ENCODE measurements at regions not wholly inside any gene's neighbourhood (a gene's known extent, or its start where the extent isn't known, plus 50 kb on each side); places are given as distances from the start of the nearest gene placed in this dataset.

DNA sequence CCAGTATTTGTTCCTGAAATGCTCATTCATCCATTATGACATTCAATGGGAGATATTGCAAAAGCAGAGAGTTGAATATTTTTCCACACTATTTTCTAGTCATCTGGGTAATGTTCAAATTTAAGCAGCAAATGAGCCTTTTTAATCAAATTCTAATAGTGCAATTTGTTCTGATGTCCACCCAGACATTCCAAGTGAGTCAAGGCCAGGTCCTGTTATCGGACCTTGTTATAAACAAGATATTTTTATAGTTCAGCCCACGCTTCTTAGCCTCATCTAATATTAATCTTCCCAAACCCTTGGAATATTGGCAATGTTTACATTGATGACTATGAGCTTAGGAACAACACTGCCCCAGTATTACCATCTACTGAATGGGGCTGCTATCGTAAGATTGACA is 500.1 kb upstream of the PHF14 start:
- TF ChIP-seq, protein P1, sequence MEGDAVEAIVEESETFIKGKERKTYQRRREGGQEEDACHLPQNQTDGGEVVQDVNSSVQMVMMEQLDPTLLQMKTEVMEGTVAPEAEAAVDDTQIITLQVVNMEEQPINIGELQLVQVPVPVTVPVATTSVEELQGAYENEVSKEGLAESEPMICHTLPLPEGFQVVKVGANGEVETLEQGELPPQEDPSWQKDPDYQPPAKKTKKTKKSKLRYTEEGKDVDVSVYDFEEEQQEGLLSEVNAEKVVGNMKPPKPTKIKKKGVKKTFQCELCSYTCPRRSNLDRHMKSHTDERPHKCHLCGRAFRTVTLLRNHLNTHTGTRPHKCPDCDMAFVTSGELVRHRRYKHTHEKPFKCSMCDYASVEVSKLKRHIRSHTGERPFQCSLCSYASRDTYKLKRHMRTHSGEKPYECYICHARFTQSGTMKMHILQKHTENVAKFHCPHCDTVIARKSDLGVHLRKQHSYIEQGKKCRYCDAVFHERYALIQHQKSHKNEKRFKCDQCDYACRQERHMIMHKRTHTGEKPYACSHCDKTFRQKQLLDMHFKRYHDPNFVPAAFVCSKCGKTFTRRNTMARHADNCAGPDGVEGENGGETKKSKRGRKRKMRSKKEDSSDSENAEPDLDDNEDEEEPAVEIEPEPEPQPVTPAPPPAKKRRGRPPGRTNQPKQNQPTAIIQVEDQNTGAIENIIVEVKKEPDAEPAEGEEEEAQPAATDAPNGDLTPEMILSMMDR (IDR thresholded peaks at IDR 0.05): no peak
- TF ChIP-seq CBFB (CRISPR knock-in tag; IDR thresholded peaks at IDR 0.05; ENCODE audit: low read depth): no peak
- TF ChIP-seq, protein P2, sequence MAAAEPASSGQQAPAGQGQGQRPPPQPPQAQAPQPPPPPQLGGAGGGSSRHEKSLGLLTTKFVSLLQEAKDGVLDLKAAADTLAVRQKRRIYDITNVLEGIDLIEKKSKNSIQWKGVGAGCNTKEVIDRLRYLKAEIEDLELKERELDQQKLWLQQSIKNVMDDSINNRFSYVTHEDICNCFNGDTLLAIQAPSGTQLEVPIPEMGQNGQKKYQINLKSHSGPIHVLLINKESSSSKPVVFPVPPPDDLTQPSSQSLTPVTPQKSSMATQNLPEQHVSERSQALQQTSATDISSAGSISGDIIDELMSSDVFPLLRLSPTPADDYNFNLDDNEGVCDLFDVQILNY (CRISPR knock-in tag; IDR thresholded peaks at IDR 0.05): no peak
- TF ChIP-seq NR2C2 (CRISPR knock-in tag; IDR thresholded peaks at IDR 0.05): no peak
- TF ChIP-seq, protein P3, sequence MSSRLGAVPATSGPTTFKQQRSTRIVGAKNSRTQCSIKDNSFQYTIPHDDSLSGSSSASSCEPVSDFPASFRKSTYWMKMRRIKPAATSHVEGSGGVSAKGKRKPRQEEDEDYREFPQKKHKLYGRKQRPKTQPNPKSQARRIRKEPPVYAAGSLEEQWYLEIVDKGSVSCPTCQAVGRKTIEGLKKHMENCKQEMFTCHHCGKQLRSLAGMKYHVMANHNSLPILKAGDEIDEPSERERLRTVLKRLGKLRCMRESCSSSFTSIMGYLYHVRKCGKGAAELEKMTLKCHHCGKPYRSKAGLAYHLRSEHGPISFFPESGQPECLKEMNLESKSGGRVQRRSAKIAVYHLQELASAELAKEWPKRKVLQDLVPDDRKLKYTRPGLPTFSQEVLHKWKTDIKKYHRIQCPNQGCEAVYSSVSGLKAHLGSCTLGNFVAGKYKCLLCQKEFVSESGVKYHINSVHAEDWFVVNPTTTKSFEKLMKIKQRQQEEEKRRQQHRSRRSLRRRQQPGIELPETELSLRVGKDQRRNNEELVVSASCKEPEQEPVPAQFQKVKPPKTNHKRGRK (CRISPR knock-in tag; IDR thresholded peaks at IDR 0.05; ENCODE audit: borderline replicate concordance): no peak
- no peak for TF ChIP-seq NFYB (CRISPR knock-in tag; conservative IDR thresholded peaks at IDR 0.05; ENCODE audit: low read depth)
- TF ChIP-seq, protein P4, sequence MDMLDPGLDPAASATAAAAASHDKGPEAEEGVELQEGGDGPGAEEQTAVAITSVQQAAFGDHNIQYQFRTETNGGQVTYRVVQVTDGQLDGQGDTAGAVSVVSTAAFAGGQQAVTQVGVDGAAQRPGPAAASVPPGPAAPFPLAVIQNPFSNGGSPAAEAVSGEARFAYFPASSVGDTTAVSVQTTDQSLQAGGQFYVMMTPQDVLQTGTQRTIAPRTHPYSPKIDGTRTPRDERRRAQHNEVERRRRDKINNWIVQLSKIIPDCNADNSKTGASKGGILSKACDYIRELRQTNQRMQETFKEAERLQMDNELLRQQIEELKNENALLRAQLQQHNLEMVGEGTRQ (CRISPR knock-in tag; IDR thresholded peaks at IDR 0.05): no peak
- TF ChIP-seq CREM (CRISPR knock-in tag; IDR thresholded peaks at IDR 0.05): no peak
- no peak for TF ChIP-seq ETV6 (CRISPR knock-in tag; IDR thresholded peaks at IDR 0.05)
- TF ChIP-seq ZNF232 (CRISPR knock-in tag; IDR thresholded peaks at IDR 0.05): no peak

Data from WTC11 (cell line).